Trophoblast cell (in vitro differentiated cells and primary cell): ENCODE measurements at regions not wholly inside any gene's neighbourhood (a gene's known extent, or its start where the extent isn't known, plus 50 kb on each side); places are given as distances from the start of the nearest gene placed in this dataset.

Source experiments
- DNase-seq, 2 donors: peaks; one replicate each; pipeline ENCODE4 v3.0.0-alpha.2; 2016
- H2AFZ ChIP-seq: 2 replicates; pipeline ENCODE4 v1.6.1; 2013; ENCODE audit warnings: low read length, moderate library complexity, mild to moderate bottlenecking; ENCODE audit not compliant: insufficient read depth, poor library complexity
- H2AK5ac ChIP-seq: 2 replicates; pipeline ENCODE4 v1.6.1; 2013; ENCODE audit warnings: mild to moderate bottlenecking, low read length
- H2BK120ac ChIP-seq: 2 replicates; pipeline ENCODE4 v1.6.1; 2013; ENCODE audit warnings: low read length, mild to moderate bottlenecking, moderate library complexity; ENCODE audit not compliant: insufficient read depth, poor library complexity
- H2BK12ac ChIP-seq: 2 replicates; pipeline ENCODE4 v1.6.1; 2013; ENCODE audit warnings: mild to moderate bottlenecking, low read length, moderate library complexity
- H2BK5ac ChIP-seq: 2 replicates; pipeline ENCODE4 v1.6.1; 2013; ENCODE audit warnings: low read length, low read depth, moderate library complexity, mild to moderate bottlenecking; ENCODE audit not compliant: poor library complexity
- H3K14ac ChIP-seq: 2 replicates; pipeline ENCODE4 v1.6.1; 2013; ENCODE audit warnings: mild to moderate bottlenecking, low read length
- H3K18ac ChIP-seq: 2 replicates; pipeline ENCODE4 v1.6.1; 2013; ENCODE audit warnings: mild to moderate bottlenecking, low read length
- H3K23ac ChIP-seq: 2 replicates; pipeline ENCODE4 v1.6.1; 2013; ENCODE audit warnings: low read length
- H3K27ac ChIP-seq: 2 replicates; pipeline ENCODE4 v1.5.1; 2013; ENCODE audit warnings: low read depth, mild to moderate bottlenecking, inconsistent platforms, low read length, moderate library complexity
- H3K27me3 ChIP-seq: 2 replicates; pipeline ENCODE4 v1.6.1; 2013; ENCODE audit warnings: inconsistent platforms, mild to moderate bottlenecking, low read length, moderate library complexity; ENCODE audit not compliant: insufficient read depth
- H3K36me3 ChIP-seq, 2 experiments: 1 replicate in 1 of 2; 2 replicates in 1 of 2; pipeline ENCODE4 v1.6.1; 2013; ENCODE audit warnings: low read length in 2 of 2, mild to moderate bottlenecking in 2 of 2, moderate library complexity in 1 of 2; ENCODE audit not compliant: insufficient read depth in 2 of 2, control insufficient read depth in 1 of 2
- H3K4ac ChIP-seq: 2 replicates; pipeline ENCODE4 v1.6.1; 2013; ENCODE audit warnings: low read depth, mild to moderate bottlenecking, low read length, moderate library complexity
- H3K4me1 ChIP-seq, 2 experiments: 1 replicate in 1 of 2; 2 replicates in 1 of 2; pipeline ENCODE4 v1.6.1; 2013; ENCODE audit warnings: low read length in 2 of 2, mild to moderate bottlenecking in 2 of 2, moderate library complexity in 1 of 2; ENCODE audit not compliant: insufficient read depth in 2 of 2, control insufficient read depth in 1 of 2
- H3K4me2 ChIP-seq: 2 replicates; pipeline ENCODE4 v1.6.1; 2013; ENCODE audit warnings: inconsistent platforms, mild to moderate bottlenecking, low read length, moderate library complexity
- H3K4me3 ChIP-seq: 2 replicates; pipeline ENCODE4 v1.5.1; 2013; ENCODE audit warnings: mild to moderate bottlenecking, low read depth, low read length, inconsistent platforms
- H3K79me1 ChIP-seq: one replicate; pipeline ENCODE4 v1.6.1; 2013; ENCODE audit warnings: low read length
- H3K79me2 ChIP-seq: 2 replicates; pipeline ENCODE4 v1.6.1; 2013; ENCODE audit warnings: low read length, mild to moderate bottlenecking; ENCODE audit not compliant: control insufficient read depth, insufficient read depth, poor library complexity
- H3K9ac ChIP-seq: 2 replicates; pipeline ENCODE4 v1.6.1; 2013; ENCODE audit warnings: mild to moderate bottlenecking, low read length
- H3K9me3 ChIP-seq: 2 replicates; pipeline ENCODE4 v1.6.1; 2013; ENCODE audit warnings: low read depth, mild to moderate bottlenecking, control low read depth, inconsistent platforms, low read length; ENCODE audit not compliant: insufficient read depth
- H4K12ac ChIP-seq: 2 replicates; pipeline ENCODE4 v1.6.1; 2013; ENCODE audit warnings: low read depth, mild to moderate bottlenecking, low read length, moderate library complexity
- H4K8ac ChIP-seq: 2 replicates; pipeline ENCODE4 v1.6.1; 2013; ENCODE audit warnings: low read depth, mild to moderate bottlenecking, low read length, moderate library complexity
- H4K91ac ChIP-seq: one replicate; pipeline ENCODE4 v1.6.1; 2013; ENCODE audit warnings: low read depth, mild to moderate bottlenecking, low read length, moderate library complexity
- WGBS: extraction: QIAGEN DNeasy Blood & Tissue Kit; methylation state at CpG from one replicate; pipeline ENCODE4 v1.1.7; 2013; ENCODE audit warnings: missing lambda C conversion rate; ENCODE audit not compliant: insufficient read length, insufficient coverage; ENCODE audit errors: extremely low coverage; 5-methylcytosine and 5-hydroxymethylcytosine counted together

DNA sequence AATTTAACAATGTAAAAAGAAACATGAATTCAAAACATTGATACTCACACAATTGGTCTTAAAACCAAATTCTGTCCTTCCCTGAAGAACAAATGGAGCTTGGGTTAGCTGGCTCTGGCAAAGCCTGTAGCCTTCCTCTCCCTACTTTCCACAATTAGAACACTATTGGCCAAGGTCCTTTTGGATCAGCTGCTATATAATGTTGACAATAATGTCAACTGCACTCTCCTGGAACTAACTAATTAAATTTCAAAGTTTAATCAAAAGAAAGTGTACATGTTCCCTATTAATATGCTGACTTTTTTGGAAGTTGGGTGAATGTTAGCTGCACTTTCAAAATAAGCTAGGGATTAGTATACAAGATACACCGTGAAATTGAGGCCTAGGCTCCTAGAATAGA, 440.1 kb upstream of the NFE2L3 start:
- H3K36me3 ChIP-seq = no peaks in the 10 kb centered on the region
- H3K4me3 ChIP-seq = no peak overlapping the region
- no peak overlapping the region for H2BK5ac ChIP-seq
- DNase-seq = no peak
- H3K79me1 ChIP-seq = peaks cover 13% of the 10 kb centered on the region
- no peak overlapping the region for H3K27ac ChIP-seq
- no peak overlapping the region for H3K4me2 ChIP-seq
- no peak overlapping the region for H2AK5ac ChIP-seq
- H3K14ac ChIP-seq = no peak overlapping the region
- H4K12ac ChIP-seq = no peak overlapping the region
- H3K9me3 ChIP-seq = peaks cover 2% of the 10 kb centered on the region
- WGBS = no CpG with 5 or more reads among the region's 1 CpG
- no peak overlapping the region for H3K23ac ChIP-seq
- no peaks in the 10 kb centered on the region for H3K27me3 ChIP-seq
- no peak overlapping the region for H3K4ac ChIP-seq
- H4K8ac ChIP-seq = no peak overlapping the region
- H3K79me2 ChIP-seq = peaks cover 4% of the 10 kb centered on the region
- no peak overlapping the region for H3K9ac ChIP-seq
- no peak overlapping the region for H4K91ac ChIP-seq
- H3K18ac ChIP-seq = no peak overlapping the region
- H2BK12ac ChIP-seq = no peak overlapping the region
- H2AFZ ChIP-seq = no peak overlapping the region
- peaks cover 8 to 21% of the 10 kb centered on the region in 2 experiments for H3K4me1 ChIP-seq
- no peak overlapping the region for H2BK120ac ChIP-seq

DNA sequence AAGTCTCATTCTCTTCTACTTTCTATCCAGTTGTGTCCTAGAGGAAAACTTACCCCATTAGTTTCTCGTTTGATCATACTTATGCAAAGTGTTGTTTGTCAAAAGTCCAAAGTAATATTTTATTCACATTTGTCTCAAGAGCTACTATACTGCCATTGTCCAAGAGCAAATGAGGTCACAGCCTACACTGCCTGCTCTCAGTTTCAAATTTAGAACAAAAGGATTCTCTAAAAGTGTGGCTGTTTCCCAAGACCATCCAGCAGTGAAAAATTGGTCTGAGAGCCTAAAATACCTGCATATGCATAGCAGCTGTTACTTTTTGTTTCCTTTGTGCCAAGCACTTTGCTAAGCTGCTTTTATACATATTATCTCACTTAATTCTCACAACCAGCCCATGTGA, 439.5 kb upstream of the NFE2L3 start:
- Histone ChIP-seq H3K4me3 (no peak overlapping the region), H3K36me3 (no peaks in the 10 kb centered on the region), H3K9ac (no peak overlapping the region), H4K91ac (no peak overlapping the region), H2AK5ac (no peak overlapping the region), H3K4me2 (no peak overlapping the region), H3K23ac (no peak overlapping the region), H2AFZ (no peak overlapping the region), H3K14ac (no peak overlapping the region), H3K27ac (no peak overlapping the region), H4K8ac (no peak overlapping the region), H4K12ac (no peak overlapping the region), H3K4me1 (peaks cover 8 to 21% of the 10 kb centered on the region in 2 experiments), H3K9me3 (no peaks in the 10 kb centered on the region), H3K27me3 (no peaks in the 10 kb centered on the region), H3K18ac (no peak overlapping the region), H2BK120ac (no peak overlapping the region), H3K79me1 (peaks cover 18% of the 10 kb centered on the region), H3K4ac (no peak overlapping the region), H2BK12ac (no peak overlapping the region), H3K79me2 (peaks cover 4% of the 10 kb centered on the region), H2BK5ac (no peak overlapping the region)
- WGBS = no CpG with 5 or more reads among the region's 1 CpG
- DNase-seq = no peak

DNA sequence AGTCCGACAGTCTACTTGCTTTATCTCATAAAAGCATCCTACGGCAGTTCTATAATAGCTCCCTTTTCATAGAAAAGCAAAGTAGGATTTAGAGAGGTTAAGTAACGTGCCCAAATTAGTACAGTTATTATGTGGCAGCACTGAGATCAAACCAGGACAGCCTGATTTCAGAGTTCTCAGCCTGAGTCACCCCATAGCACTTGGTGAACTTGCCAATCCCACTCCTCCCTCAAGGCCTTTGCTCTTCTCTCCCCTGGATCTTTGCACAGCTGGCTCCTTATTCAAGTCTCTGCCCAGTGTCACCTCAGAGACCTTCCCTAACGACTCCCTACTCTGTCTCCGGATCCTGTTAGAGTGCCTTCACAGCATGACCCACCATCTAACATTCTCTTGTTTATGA, 438.0 kb upstream of the NFE2L3 start:
- Histone ChIP-seq H3K4ac (peak overlapping the region; percentile 41), H2BK12ac (peak overlapping the region; percentile 90), H2AFZ (no peak overlapping the region), H4K91ac (peak overlapping the region; percentile 84), H3K4me1 (peaks cover 8 to 15% of the 10 kb centered on the region in 2 experiments), H2AK5ac (peak overlapping the region; percentile 21), H3K9ac (no peak overlapping the region), H3K79me1 (peaks cover 23% of the 10 kb centered on the region), H3K9me3 (no peaks in the 10 kb centered on the region), H3K23ac (no peak overlapping the region), H3K18ac (peak overlapping the region; percentile 59), H3K27ac (no peak overlapping the region), H4K12ac (no peak overlapping the region), H3K14ac (peak overlapping the region; percentile 5), H3K27me3 (no peaks in the 10 kb centered on the region), H3K36me3 (no peaks in the 10 kb centered on the region), H3K4me3 (no peak overlapping the region), H2BK120ac (peak overlapping the region; percentile 83), H2BK5ac (no peak overlapping the region), H4K8ac (peak overlapping the region; percentile 55), H3K79me2 (peaks cover 2% of the 10 kb centered on the region), H3K4me2 (no peak overlapping the region)
- WGBS = no CpG with 5 or more reads among the region's 5 CpGs
- no peak for DNase-seq

DNA sequence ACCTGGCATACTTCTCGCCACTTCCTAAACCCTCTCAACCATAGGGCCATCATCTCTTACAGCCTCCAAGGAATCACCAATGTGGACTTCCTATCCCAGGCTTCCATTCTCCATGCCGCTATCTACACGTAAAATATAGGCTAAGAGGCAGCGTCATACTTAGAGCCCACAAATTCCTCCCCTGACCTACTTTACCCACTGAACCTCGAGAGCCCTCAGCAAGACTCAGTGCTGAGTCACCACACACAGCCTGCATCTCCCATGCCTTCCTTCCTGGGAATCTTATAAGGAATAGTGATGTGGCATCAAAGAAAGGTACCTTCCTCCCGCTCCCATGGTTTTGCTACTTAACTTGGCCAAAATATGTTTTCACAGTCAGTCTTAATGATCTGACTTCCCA, 435.6 kb upstream of the NFE2L3 start:
- no peaks in the 10 kb centered on the region for H3K27me3 ChIP-seq
- no peak overlapping the region for H4K8ac ChIP-seq
- peak; percentile 14 to 39 for DNase-seq
- H2BK5ac ChIP-seq = no peak overlapping the region
- H3K4ac ChIP-seq = no peak overlapping the region
- H4K12ac ChIP-seq = no peak overlapping the region
- H3K23ac ChIP-seq = no peak overlapping the region
- peaks cover 34% of the 10 kb centered on the region for H3K79me1 ChIP-seq
- H2AK5ac ChIP-seq = no peak overlapping the region
- H2BK120ac ChIP-seq = peak overlapping the region; percentile 20
- H3K9ac ChIP-seq = no peak overlapping the region
- peaks cover 5% of the 10 kb centered on the region for H3K79me2 ChIP-seq
- H3K9me3 ChIP-seq = no peaks in the 10 kb centered on the region
- no peak overlapping the region for H3K27ac ChIP-seq
- no peak overlapping the region for H3K4me2 ChIP-seq
- no peak overlapping the region for H3K18ac ChIP-seq
- H2BK12ac ChIP-seq = peak overlapping the region; percentile 43
- H3K4me3 ChIP-seq = no peak overlapping the region
- WGBS = no CpG with 5 or more reads among the region's 6 CpGs
- peak overlapping the region; percentile 69 for H4K91ac ChIP-seq
- no peak overlapping the region for H2AFZ ChIP-seq
- H3K4me1 ChIP-seq = peaks cover 10 to 17% of the 10 kb centered on the region in 2 experiments
- no peak overlapping the region for H3K14ac ChIP-seq
- no peaks in the 10 kb centered on the region for H3K36me3 ChIP-seq
